Lower leg skin (tissue), 4 donors: ENCODE measurements at regions not wholly inside any gene's neighbourhood (a gene's known extent, or its start where the extent isn't known, plus 50 kb on each side); places are given as distances from the start of the nearest gene placed in this dataset.

ENCODE experiments used
- DNase-seq, 2 donors: peaks; one replicate each; pipeline ENCODE4 v3.0.0-alpha.2; 2019; ENCODE audit warnings: low spot score in 2 of 2
- H3K4me3 ChIP-seq: fragments of 200-600 bp; sonication (generic); 2 replicates; pipeline ENCODE4 v1.5.1; 2017; ENCODE audit warnings: mild to moderate bottlenecking, low read depth; ENCODE audit not compliant: poor library complexity, severe bottlenecking
- CTCF ChIP-seq, 3 donors: fragments of 450-650 bp; IDR thresholded peaks; one replicate each; pipeline ENCODE4 v1.5.1; 2016; ENCODE audit warnings: antibody characterized with exemption in 3 of 3, mild to moderate bottlenecking in 3 of 3, moderate library complexity in 2 of 3
- POLR2A ChIP-seq, 2 donors: fragments of 450-650 bp; IDR thresholded peaks; one replicate each; pipeline ENCODE4 v1.6.1; 2016 to 2017; ENCODE audit warnings: antibody characterized with exemption in 2 of 2, mild to moderate bottlenecking in 1 of 2, moderate library complexity in 1 of 2
- WGBS, 2 donors: methylation state at CpG; one replicate each; pipeline ENCODE4 v1.1.5; 2018; 5-methylcytosine and 5-hydroxymethylcytosine counted together
- intact Hi-C: fragments of 100-400 bp; cut with DNase I; formaldehyde crosslinking; loops from one replicate; pipeline ENCODE4 v1.15.0; 2023; ENCODE audit warnings: low total_unique reads

GRCh38 chr5:110058175-110058574, 368.4 kb downstream of the MAN2A1 start:
- intact Hi-C loops: no loop called here
- no peak overlapping the region for H3K4me3 ChIP-seq
- 52 to 59% methylated on average over 4 of the region's 4 CpGs for WGBS, 2 donors
- DNase-seq: peak in 1 of 2 donors; percentile 24
- TF ChIP-seq POLR2A (IDR thresholded peaks at IDR 0.05) (no peak), CTCF (IDR thresholded peaks at IDR 0.05) (no peak)

GRCh38 chr5:110062246-110062645, 372.5 kb downstream of the MAN2A1 start:
- DNase-seq: no peak

GRCh38 chr5:110063640-110064602, 374.2 kb downstream of the MAN2A1 start:
- H3K4me3 ChIP-seq: no peak overlapping the region
- 75 to 80% methylated on average over 7 of the region's 7 CpGs for WGBS, 2 donors
- DNase-seq: no peak
- TF ChIP-seq CTCF (IDR thresholded peaks at IDR 0.05) (no peak), POLR2A (IDR thresholded peaks at IDR 0.05) (no peak)
- intact Hi-C loops: no loop called here

More at GRCh38 chr5:110062246-110062645, 372.5 kb downstream of the MAN2A1 start:
- H3K4me3 ChIP-seq: no peak overlapping the region
- 76 to 86% methylated on average over 1 of the region's 1 CpG for WGBS, 2 donors
- no peak for TF ChIP-seq POLR2A (IDR thresholded peaks at IDR 0.05)
- TF ChIP-seq CTCF (IDR thresholded peaks at IDR 0.05): no peak
- intact Hi-C loops: no loop called here

GRCh38 chr5:110064603-110065268, 375.0 kb downstream of the MAN2A1 start:
- intact Hi-C loops: no loop called here
- no peak overlapping the region for H3K4me3 ChIP-seq
- TF ChIP-seq CTCF (IDR thresholded peaks at IDR 0.05) (no peak), POLR2A (IDR thresholded peaks at IDR 0.05) (no peak)
- no peak for DNase-seq
- 63 to 64% methylated on average over 4 of the region's 4 CpGs for WGBS, 2 donors

- intact Hi-C loops: no loop called here
- no peak overlapping the region for H3K4me3 ChIP-seq
- no peak for DNase-seq
- 79 to 84% methylated on average over 4 of the region's 4 CpGs for WGBS, 2 donors
- TF ChIP-seq POLR2A (IDR thresholded peaks at IDR 0.05) (no peak), CTCF (IDR thresholded peaks at IDR 0.05) (no peak)
Observed at GRCh38 chr5:110070836-110071235, 381.1 kb downstream of the MAN2A1 start.
